ENCODE measurements at regions not wholly inside any gene's neighbourhood (a gene's known extent, or its start where the extent isn't known, plus 50 kb on each side); places are given as distances from the start of the nearest gene placed in this dataset.
"Not testable (repeated sequence)": the region's sequence is repeated elsewhere in the genome, so short reads cannot be mapped to it uniquely, and the experiment has no call there.

DNA sequence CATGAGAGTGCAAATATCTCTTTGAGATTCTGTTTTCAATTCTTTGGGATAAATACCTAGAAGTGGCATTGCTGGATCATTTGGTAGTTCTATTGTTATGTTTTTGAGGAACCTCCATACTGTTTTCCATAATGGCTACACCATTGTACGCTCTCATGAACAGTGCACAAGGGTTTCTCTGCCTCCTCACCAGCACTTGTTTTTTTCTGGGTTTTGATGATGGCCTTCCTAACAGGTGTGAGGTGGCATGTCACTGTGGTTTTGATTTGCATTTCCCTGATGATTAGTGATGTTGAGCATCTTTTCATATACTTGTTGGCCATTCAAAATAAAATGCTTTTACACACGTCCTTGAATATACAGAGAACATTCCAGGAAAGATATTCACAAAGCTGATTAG lies 96.2 kb downstream of the CDRT15L2 start:
- TF ChIP-seq SPI1 (IDR thresholded peaks at IDR 0.05; ENCODE audit: borderline replicate concordance, low read depth, low read length); SMAD1 (IDR thresholded peaks at IDR 0.05; ENCODE audit: low read depth, low read length, partially characterized antibody); ZNF12 (CRISPR knock-in tag; IDR thresholded peaks at IDR 0.05); RFX5 (IDR thresholded peaks at IDR 0.05; ENCODE audit: low read depth, low read length); ZNF696 (CRISPR knock-in tag; conservative IDR thresholded peaks at IDR 0.05): not testable (repeated sequence)
- TF ChIP-seq, protein P1, sequence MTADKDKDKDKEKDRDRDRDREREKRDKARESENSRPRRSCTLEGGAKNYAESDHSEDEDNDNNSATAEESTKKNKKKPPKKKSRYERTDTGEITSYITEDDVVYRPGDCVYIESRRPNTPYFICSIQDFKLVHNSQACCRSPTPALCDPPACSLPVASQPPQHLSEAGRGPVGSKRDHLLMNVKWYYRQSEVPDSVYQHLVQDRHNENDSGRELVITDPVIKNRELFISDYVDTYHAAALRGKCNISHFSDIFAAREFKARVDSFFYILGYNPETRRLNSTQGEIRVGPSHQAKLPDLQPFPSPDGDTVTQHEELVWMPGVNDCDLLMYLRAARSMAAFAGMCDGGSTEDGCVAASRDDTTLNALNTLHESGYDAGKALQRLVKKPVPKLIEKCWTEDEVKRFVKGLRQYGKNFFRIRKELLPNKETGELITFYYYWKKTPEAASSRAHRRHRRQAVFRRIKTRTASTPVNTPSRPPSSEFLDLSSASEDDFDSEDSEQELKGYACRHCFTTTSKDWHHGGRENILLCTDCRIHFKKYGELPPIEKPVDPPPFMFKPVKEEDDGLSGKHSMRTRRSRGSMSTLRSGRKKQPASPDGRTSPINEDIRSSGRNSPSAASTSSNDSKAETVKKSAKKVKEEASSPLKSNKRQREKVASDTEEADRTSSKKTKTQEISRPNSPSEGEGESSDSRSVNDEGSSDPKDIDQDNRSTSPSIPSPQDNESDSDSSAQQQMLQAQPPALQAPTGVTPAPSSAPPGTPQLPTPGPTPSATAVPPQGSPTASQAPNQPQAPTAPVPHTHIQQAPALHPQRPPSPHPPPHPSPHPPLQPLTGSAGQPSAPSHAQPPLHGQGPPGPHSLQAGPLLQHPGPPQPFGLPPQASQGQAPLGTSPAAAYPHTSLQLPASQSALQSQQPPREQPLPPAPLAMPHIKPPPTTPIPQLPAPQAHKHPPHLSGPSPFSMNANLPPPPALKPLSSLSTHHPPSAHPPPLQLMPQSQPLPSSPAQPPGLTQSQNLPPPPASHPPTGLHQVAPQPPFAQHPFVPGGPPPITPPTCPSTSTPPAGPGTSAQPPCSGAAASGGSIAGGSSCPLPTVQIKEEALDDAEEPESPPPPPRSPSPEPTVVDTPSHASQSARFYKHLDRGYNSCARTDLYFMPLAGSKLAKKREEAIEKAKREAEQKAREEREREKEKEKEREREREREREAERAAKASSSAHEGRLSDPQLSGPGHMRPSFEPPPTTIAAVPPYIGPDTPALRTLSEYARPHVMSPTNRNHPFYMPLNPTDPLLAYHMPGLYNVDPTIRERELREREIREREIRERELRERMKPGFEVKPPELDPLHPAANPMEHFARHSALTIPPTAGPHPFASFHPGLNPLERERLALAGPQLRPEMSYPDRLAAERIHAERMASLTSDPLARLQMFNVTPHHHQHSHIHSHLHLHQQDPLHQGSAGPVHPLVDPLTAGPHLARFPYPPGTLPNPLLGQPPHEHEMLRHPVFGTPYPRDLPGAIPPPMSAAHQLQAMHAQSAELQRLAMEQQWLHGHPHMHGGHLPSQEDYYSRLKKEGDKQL (CRISPR knock-in tag; IDR thresholded peaks at IDR 0.05; ENCODE audit: borderline replicate concordance): not testable (repeated sequence)
- TF ChIP-seq, protein P2, sequence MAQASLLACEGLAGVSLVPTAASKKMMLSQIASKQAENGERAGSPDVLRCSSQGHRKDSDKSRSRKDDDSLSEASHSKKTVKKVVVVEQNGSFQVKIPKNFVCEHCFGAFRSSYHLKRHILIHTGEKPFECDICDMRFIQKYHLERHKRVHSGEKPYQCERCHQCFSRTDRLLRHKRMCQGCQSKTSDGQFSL (CRISPR knock-in tag; IDR thresholded peaks at IDR 0.05): not testable (repeated sequence)
- TF ChIP-seq, protein P2 (tag; IDR thresholded peaks at IDR 0.05): not testable (repeated sequence)
- TF ChIP-seq, protein P3, sequence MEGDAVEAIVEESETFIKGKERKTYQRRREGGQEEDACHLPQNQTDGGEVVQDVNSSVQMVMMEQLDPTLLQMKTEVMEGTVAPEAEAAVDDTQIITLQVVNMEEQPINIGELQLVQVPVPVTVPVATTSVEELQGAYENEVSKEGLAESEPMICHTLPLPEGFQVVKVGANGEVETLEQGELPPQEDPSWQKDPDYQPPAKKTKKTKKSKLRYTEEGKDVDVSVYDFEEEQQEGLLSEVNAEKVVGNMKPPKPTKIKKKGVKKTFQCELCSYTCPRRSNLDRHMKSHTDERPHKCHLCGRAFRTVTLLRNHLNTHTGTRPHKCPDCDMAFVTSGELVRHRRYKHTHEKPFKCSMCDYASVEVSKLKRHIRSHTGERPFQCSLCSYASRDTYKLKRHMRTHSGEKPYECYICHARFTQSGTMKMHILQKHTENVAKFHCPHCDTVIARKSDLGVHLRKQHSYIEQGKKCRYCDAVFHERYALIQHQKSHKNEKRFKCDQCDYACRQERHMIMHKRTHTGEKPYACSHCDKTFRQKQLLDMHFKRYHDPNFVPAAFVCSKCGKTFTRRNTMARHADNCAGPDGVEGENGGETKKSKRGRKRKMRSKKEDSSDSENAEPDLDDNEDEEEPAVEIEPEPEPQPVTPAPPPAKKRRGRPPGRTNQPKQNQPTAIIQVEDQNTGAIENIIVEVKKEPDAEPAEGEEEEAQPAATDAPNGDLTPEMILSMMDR (IDR thresholded peaks at IDR 0.05 in 2 of 3, conservative IDR thresholded peaks at IDR 0.05 in 1 of 3; ENCODE audit: insufficient read depth in 2 of 3, low read depth in 1 of 3, low read length in 3 of 3): not testable (repeated sequence)
